ENCODE measurements at regions not wholly inside any gene's neighbourhood (a gene's known extent, or its start where the extent isn't known, plus 50 kb on each side); places are given as distances from the start of the nearest gene placed in this dataset.

GRCh38 chr4:125994024-125994423 is 679.3 kb downstream of the FAT4 start:
- Mint-ChIP-seq H3K27me3 (ENCODE audit: low read depth) (no peaks in the 10 kb centered on the region), H3K9me3 (no peaks in the 10 kb centered on the region), H3K4me3 (no peak overlapping the region), H3K27ac (no peak overlapping the region), H3K36me3 (ENCODE audit: low read depth) (no peaks in the 10 kb centered on the region), H3K4me1 (no peaks in the 10 kb centered on the region)
- no peak for TF ChIP-seq CTCF (IDR thresholded peaks at IDR 0.05; ENCODE audit: unreplicated experiment in 3 of 3)

DNA sequence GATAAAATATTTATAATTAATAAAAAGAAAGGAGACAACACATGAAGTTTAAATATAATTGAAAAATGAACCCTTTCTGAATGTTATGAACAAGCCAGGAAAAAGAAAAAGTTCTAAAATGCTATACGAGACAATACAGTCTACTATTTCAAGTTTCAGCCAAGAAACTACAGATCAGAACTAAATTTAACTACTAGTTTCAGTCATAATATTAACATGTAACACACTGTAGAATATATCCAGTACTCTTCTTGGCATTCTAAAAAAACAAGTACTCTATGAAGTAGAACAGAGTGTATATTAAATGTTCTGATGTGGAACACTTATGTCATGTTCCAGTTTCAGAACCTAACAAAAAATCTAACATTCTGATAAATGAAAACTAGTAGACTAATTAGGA is 679.7 kb downstream of the FAT4 start:
- H3K27me3 Mint-ChIP-seq (ENCODE audit: low read depth) = no peaks in the 10 kb centered on the region

GRCh38 chr4:126004941-126005340 is 690.2 kb downstream of the FAT4 start:
- TF ChIP-seq CTCF (IDR thresholded peaks at IDR 0.05; ENCODE audit: unreplicated experiment in 3 of 3) = no peak
- Mint-ChIP-seq H3K4me1 (no peaks in the 10 kb centered on the region), H3K4me3 (no peak overlapping the region), H3K9me3 (peaks cover 3% of the 10 kb centered on the region), H3K27me3 (ENCODE audit: low read depth) (no peaks in the 10 kb centered on the region), H3K27ac (no peak overlapping the region), H3K36me3 (ENCODE audit: low read depth) (no peaks in the 10 kb centered on the region)

More for the DNA sequence above, 679.7 kb downstream of the FAT4 start:
- Mint-ChIP-seq H3K9me3 (no peaks in the 10 kb centered on the region), H3K27ac (no peak overlapping the region), H3K4me1 (no peaks in the 10 kb centered on the region), H3K4me3 (no peak overlapping the region), H3K36me3 (ENCODE audit: low read depth) (no peaks in the 10 kb centered on the region)
- no peak for TF ChIP-seq CTCF (IDR thresholded peaks at IDR 0.05; ENCODE audit: unreplicated experiment in 3 of 3)

- Mint-ChIP-seq H3K9me3 (peaks cover 9% of the 10 kb centered on the region), H3K4me3 (no peak overlapping the region), H3K27me3 (ENCODE audit: low read depth) (no peaks in the 10 kb centered on the region), H3K4me1 (no peaks in the 10 kb centered on the region), H3K27ac (no peak overlapping the region), H3K36me3 (ENCODE audit: low read depth) (no peaks in the 10 kb centered on the region)
- TF ChIP-seq CTCF (IDR thresholded peaks at IDR 0.05; ENCODE audit: unreplicated experiment in 3 of 3) = no peak
Measured at GRCh38 chr4:126007142-126007541, 692.4 kb downstream of the FAT4 start.

GRCh38 chr4:126012691-126013290 is 698.0 kb downstream of the FAT4 start:
- H3K9me3 Mint-ChIP-seq = peaks cover 12% of the 10 kb centered on the region
- no peaks in the 10 kb centered on the region for H3K4me1 Mint-ChIP-seq
- no peak overlapping the region for H3K27ac Mint-ChIP-seq
- no peak for TF ChIP-seq CTCF (IDR thresholded peaks at IDR 0.05; ENCODE audit: unreplicated experiment in 3 of 3)
- no peaks in the 10 kb centered on the region for H3K36me3 Mint-ChIP-seq (ENCODE audit: low read depth)
- no peak overlapping the region for H3K4me3 Mint-ChIP-seq
- H3K27me3 Mint-ChIP-seq (ENCODE audit: low read depth) = no peaks in the 10 kb centered on the region

DNA sequence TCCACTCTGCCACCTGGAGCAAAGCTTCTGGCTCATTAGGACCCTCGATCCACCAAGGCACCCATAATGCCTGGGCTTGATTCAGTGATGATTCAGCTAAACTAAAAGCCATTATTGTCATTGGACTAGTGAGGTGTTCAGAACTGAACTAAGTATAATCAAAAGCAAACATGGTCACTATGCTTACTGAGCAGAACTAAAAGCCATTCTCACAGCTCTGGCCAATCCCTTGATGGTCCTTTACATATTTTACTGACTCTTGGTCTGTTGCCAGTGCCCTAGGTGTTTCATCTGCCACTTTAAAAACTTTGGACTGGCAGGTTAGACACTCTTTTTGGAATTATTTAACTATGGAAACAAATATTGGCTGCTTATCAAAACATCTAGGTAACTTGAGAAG is 703.5 kb downstream of the FAT4 start:
- Mint-ChIP-seq H3K36me3 (ENCODE audit: low read depth) (no peaks in the 10 kb centered on the region), H3K27ac (no peak overlapping the region), H3K27me3 (ENCODE audit: low read depth) (no peaks in the 10 kb centered on the region), H3K4me1 (peaks cover 4% of the 10 kb centered on the region), H3K9me3 (peaks cover 3% of the 10 kb centered on the region), H3K4me3 (no peak overlapping the region)
- no peak for TF ChIP-seq CTCF (IDR thresholded peaks at IDR 0.05; ENCODE audit: unreplicated experiment in 3 of 3)

All from nephron (organoid).